Tibial nerve (tissue), 4 donors: ENCODE measurements at regions not wholly inside any gene's neighbourhood (a gene's known extent, or its start where the extent isn't known, plus 50 kb on each side); places are given as distances from the start of the nearest gene placed in this dataset.

ENCODE experiments used
- CTCF ChIP-seq, 5 experiments: fragments of 200-600 bp in 3 of 5; fragments of 450-650 bp in 2 of 5; sonication (generic) in 3 of 5; IDR thresholded peaks; one replicate each; pipeline ENCODE4 v1.5.1; 2016 to 2019; ENCODE audit warnings: antibody characterized with exemption in 5 of 5, mild to moderate bottlenecking in 3 of 5, moderate library complexity in 2 of 5
- EP300 ChIP-seq, 2 donors: sonication (generic); formaldehyde crosslinking; IDR thresholded peaks; one replicate each; pipeline ENCODE4 v1.6.1; 2017; ENCODE audit warnings: antibody characterized with exemption in 2 of 2, mild to moderate bottlenecking in 1 of 2
- POLR2A ChIP-seq, 2 donors: fragments of 450-650 bp; IDR thresholded peaks; one replicate each; pipeline ENCODE4 v1.6.1; 2017; ENCODE audit warnings: antibody characterized with exemption in 2 of 2, mild to moderate bottlenecking in 2 of 2, moderate library complexity in 2 of 2

DNA sequence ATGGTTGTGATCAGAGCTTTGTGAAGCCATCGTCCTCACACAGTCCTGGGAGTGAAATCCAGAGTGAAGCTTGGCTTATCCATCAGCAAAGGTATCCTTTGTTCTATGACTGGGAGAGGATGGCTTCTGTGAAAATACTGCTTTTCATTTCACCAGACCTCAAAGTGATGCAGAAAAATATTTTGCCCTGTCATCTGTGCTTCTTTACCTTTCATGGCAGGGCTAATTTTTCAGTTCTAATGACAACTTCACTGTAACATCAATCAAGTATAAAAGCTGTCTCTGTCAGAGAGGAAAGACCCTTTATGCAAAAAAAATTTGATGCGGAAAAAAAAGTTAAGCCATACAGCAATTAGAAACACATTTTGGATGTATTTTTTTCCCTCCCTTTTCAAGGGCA, 468.1 kb upstream of the ADARB2 start:
- TF ChIP-seq POLR2A (IDR thresholded peaks at IDR 0.05) (no peak), CTCF (IDR thresholded peaks at IDR 0.05) (no peak), EP300 (IDR thresholded peaks at IDR 0.05) (no peak)
